HuH-7.5 (cell line): ENCODE measurements at regions not wholly inside any gene's neighbourhood (a gene's known extent, or its start where the extent isn't known, plus 50 kb on each side); places are given as distances from the start of the nearest gene placed in this dataset.
A peak's percentile ranks its signal among the peaks of the same experiment; 100 is the strongest.
"Not testable (repeated sequence)": the region's sequence is repeated elsewhere in the genome, so short reads cannot be mapped to it uniquely, and the experiment has no call there.

ENCODE experiments used
- DNase-seq: peaks from one replicate; pipeline ENCODE4 v3.0.0; 2011; ENCODE audit warnings: low spot score

- DNase-seq: not testable (repeated sequence)
Measured at GRCh38 chr2:113386780-113387433, 50.6 kb upstream of the ZNG1B start.

DNA sequence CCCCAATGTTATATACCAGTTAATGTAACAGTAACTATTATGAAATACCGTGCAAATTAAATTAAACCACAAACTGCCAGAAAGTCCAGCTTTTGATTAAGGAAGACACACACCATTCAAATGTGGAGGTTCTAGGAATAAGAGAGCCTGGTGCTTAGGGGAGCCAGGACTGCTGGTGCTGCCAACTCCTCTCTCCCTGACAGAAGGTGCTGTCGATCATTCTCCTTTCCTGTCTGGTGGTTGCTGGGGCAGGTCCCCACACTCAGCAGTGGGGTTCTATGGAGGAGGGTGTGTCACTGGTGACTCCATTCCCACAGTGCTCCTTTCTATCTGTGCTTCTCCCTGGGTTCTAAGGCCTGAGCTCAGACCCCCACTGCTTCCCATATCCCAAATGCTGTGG lies 57.9 kb upstream of the ZNG1B start:
- DNase-seq: not testable (repeated sequence)

DNA sequence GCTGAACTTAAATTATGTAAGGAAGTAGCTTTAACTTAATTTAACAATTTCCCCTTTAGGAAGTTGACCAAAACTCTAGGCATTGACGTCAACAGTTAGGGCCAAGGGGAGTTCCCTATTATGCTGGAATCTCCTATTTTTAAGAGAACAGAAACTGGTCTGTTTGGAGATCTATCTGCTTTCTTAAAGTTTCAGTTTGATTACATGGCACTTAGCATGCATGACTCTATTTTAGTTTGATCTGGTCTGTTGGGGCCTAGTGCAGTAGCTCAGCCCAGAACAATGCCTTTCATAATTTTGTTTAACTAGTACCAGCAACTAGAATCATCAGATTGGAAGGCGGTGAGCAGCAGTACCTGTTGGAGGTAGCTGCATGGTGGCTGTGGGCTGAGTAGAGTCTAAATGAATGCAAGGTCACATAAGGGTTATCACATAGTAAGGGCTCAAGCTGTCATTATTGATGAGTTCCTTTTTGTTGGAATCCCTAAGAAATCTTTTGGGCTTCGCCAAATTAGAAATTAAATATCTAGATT lies 60.5 kb upstream of the ZNG1B start:
- DNase-seq: no peak

- DNase-seq: no peak
Measured at GRCh38 chr2:113376253-113376912, 61.1 kb upstream of the ZNG1B start.

- DNase-seq: not testable (repeated sequence)
Measured at GRCh38 chr2:113374857-113375256, 62.6 kb upstream of the ZNG1B start.

- DNase-seq: not testable (repeated sequence)
Measured at GRCh38 chr2:113372258-113372834, 65.1 kb upstream of the ZNG1B start.

DNA sequence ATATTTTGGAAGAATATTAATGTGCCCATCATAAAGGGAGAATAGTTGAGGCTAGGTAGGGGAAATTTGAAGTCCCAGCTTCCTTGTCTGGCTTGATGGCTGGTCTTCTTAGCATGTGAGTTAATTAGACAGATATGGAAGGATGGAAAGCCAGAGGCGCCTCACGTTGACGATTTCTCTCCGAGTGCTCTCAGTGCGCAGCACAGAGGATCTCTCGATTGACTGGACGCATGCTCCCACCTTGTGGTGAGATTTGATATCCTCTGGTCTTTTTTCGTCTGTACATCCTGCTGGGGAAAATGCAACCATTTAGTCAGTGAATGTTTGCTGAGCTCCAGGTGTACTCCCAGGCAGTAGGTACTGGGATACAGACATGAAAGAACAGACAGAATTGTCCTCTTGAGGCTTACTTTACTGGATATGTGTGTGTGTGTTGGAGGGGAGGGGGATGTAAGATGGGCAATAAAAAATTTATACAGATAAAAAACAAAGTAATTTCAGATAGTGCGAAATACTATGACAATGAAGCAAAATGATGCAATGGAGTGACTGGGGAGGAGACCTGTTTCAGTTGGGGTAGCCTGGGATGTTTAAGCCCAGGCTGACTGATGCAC lies 66.9 kb upstream of the ZNG1B start:
- DNase-seq: peak; percentile 53

DNA sequence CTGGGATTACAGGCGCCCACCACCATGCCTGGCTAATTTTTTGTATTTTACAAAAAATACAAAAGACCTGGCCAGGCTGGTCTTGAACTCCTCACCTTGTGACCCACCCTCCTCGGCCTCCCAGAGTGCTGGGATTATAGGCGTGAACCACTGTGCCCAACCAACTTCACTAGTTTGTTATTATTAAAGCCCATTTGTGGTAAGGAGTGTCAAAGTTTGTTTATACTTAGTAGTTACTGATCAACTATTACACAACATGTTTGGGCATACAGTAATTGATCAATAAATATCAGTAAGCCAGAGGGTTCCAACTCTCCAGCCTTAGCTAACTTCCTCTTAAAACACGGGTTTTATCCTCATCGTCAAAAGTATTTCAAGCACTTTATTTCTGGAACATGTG lies 67.5 kb upstream of the ZNG1B start:
- DNase-seq: no peak

GRCh38 chr2:113368581-113368980 lies 68.9 kb upstream of the ZNG1B start:
- not testable (repeated sequence) for DNase-seq

GRCh38 chr2:113366821-113367220 lies 70.7 kb upstream of the ZNG1B start:
- not testable (repeated sequence) for DNase-seq

GRCh38 chr2:113365791-113366190 lies 71.7 kb upstream of the ZNG1B start:
- not testable (repeated sequence) for DNase-seq

DNA sequence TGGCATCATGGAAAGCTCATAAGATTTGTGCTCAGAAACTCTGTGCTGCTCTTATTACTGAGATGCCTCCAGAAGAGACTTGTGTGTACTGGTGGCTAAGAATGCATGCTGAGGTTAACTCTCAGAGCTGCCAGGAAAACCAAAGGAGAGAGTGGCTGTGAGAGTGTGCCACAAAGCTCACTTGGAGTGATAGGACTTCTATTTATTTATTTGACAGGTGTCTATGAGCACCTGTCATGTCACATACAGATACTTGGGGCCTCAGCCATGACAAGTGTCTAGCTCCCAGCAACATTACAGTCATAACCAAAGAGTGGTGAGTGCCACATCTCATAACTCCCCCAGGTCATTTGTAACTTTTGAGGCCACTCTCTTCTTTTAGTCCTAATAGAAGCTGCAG lies 72.2 kb upstream of the ZNG1B start:
- DNase-seq: not testable (repeated sequence)

DNA sequence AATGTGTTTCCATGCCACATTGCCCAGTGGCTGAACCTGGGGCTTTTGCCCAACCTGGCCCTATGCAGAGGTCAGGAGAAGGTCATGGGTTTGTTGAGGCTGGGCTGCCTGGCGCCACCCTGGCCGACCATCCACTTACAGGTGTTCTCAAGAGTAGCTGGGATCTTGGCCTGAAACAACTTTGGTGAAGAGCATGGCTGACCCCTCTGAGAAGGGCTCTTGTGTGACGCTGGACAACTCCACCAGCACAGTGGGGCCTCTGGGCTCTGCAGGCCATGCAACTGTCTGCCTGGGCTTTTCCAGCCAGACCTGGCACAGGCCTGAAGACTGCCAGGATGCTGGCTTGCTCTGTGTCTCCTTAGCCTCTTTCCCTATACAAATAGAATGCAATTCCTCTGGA lies 76.4 kb upstream of the ZNG1B start:
- DNase-seq: no peak

GRCh38 chr2:113357071-113357470 lies 78.3 kb upstream of the PAX8 start:
- DNase-seq: no peak

DNA sequence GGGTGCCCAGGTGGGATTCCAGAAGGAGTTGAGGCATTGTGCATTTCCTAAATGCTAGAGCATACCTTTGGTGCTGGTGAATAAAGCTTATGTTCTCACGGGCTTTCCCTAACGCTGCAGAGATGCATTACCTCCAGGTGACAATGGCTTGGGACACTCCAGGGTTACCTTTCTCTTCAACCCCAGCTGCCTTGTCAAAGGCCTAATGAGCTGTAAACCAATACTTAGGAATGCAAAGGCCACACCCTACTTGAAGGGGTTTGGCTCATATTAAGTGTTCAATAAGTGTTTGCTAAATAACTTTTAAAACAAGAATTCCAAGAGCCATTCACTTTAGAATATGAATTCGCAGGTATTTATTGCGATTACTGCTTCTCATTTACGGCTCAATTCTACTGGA lies 77.6 kb upstream of the PAX8 start:
- not testable (repeated sequence) for DNase-seq

- not testable (repeated sequence) for DNase-seq
Measured at GRCh38 chr2:113355339-113356015, 76.8 kb upstream of the PAX8 start.

DNA sequence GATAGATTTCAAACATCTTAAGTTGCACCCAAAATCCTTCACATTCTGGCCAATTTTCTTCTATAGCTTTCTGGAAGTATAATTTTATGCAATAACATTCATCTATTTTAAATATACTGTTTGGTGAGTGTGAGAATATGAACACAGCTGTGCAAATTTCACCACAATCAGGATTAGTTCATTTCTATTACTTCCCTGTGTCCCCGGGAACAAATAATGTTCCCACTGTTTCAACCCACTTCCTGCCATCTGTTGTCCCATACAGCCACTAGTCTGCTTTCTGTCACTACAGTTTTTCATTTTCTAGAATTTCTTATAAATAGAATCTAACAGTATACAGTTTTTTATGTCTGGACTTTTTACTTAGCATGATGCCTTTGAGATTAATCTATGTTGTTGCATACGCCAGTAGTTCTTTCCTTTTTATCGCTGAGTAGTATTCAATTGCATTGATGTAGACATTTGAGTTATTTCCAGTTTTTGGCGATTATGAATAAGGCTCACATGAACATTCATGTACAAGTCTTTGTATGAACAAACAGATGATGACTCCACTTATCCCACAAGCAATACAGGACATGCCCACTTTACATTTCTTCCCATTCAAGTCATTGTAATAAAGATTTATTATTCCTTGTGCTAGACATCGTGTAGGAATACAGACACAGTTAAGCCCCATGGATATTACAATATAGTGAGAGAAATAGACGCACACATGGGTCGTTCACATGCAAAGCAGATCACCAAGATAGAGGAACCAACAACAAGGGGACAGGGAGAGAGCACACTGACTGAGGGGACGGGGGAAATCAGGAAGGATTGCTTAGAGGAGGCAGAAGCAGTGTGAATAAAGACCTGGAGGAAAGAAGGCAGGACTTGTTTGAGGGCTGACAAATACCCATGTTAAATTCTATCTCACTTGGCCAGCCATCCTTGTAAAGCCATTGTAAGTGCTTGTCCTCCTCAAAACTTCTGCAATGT lies 72.9 kb upstream of the PAX8 start:
- DNase-seq: no peak

DNA sequence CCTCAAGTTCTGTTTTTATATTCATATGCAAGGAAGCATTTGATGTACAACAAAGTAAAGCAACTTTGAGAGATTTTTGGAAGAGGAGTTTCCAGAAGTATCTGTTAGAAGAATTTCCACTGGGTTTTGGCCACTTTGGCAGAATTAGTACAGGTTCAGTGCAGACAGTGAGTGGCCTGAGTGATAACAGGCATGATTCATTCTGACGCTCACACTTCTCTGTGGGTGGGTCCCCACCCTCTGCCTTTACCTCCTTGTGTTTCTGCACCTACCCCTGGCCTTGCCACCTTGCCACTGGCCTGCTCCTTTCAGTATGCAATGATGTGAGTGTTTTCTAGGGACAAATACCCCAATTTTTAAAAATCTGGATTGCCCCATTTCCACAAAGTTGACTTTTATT lies 65.1 kb upstream of the PAX8 start:
- not testable (repeated sequence) for DNase-seq

DNA sequence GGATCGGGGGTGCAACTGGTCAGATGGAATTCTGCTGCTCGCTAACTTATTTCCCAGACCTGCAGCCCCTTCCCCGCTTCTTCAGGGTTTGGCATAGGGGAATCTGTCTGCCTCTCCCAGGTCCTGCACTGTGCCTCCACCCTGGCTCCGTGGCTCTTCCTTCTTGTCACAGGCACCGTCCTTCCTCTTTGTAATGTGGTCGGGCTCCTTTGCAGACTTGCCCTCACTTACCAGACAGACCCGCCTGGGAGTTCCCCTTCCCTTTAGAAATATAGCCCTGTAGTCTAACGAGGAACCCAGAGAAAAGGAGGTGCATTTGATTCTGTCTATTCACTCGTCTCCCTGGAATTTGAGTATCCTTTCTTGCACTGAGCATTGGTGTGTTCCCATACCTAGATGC lies 63.9 kb upstream of the PAX8 start:
- no peak for DNase-seq

DNA sequence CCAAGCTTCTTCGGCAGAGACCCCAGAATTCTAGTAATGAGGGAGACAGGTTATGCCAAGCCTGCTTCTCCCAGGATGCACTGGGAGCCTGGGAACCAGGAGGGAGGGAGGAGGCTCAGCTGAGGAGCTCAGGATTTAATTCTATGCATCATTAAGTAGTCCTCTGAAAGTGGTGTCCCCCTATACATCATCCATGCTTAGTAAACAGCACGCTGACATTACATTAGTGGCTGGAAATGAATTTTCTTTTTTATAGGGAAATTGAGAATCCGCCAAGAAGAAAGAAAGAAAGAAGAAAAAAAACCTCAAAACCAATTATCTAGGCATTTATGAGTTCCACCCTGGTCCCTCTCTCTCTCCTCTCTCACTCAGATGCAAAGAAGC lies 63.1 kb upstream of the PAX8 start:
- not testable (repeated sequence) for DNase-seq
